OCI-LY3 (cell line): ENCODE measurements at regions not wholly inside any gene's neighbourhood (a gene's known extent, or its start where the extent isn't known, plus 50 kb on each side); places are given as distances from the start of the nearest gene placed in this dataset.

Source experiments
- H2AFZ ChIP-seq: fragments of 200-600, 300-600 bp; shearing (Covaris generic); 2 replicates; pipeline ENCODE4 v1.6.0; 2014; ENCODE audit warnings: antibody characterized with exemption, low read depth, low read length
- H3K27ac ChIP-seq: fragments of 200-600, 300-600 bp; sonication (generic); 2 replicates; pipeline ENCODE4 v1.5.1; 2014; ENCODE audit warnings: mild to moderate bottlenecking, low read length, moderate library complexity, mixed read lengths
- H3K27me3 ChIP-seq: fragments of 200-600, 300-600 bp; sonication (generic); 2 replicates; pipeline ENCODE4 v1.6.1; 2014; ENCODE audit warnings: low read depth, low read length, mixed read lengths
- H3K36me3 ChIP-seq: fragments of 200-600, 300-600 bp; sonication (generic); replicated peaks from 2 replicates; pipeline ENCODE3; 2014; ENCODE audit warnings: low read depth, low read length, mixed read lengths
- H3K4me1 ChIP-seq: fragments of 300-600, 200-600 bp; sonication (generic); 2 replicates; pipeline ENCODE4 v1.6.1; 2014; ENCODE audit warnings: low read length, mixed read lengths
- H3K4me2 ChIP-seq: fragments of 200-600, 300-600 bp; sonication (generic); 2 replicates; pipeline ENCODE4 v1.6.1; 2014; ENCODE audit warnings: low read length, mixed read lengths
- H3K4me3 ChIP-seq: fragments of 300-600, 200-600 bp; sonication (generic); 2 replicates; pipeline ENCODE4 v1.5.1; 2014; ENCODE audit warnings: antibody characterized with exemption, mild to moderate bottlenecking, low read length, moderate library complexity
- H3K79me2 ChIP-seq: fragments of 300-600, 200-600 bp; shearing (Covaris generic); 2 replicates; pipeline ENCODE4 v1.6.1; 2014; ENCODE audit warnings: mild to moderate bottlenecking, low read length, mixed read lengths
- H3K9ac ChIP-seq: fragments of 300-600, 200-600 bp; shearing (Covaris generic); 2 replicates; pipeline ENCODE4 v1.6.0; 2014; ENCODE audit warnings: mild to moderate bottlenecking, low read length, moderate library complexity
- H3K9me3 ChIP-seq: fragments of 200-600, 300-600 bp; shearing (Covaris generic); 2 replicates; pipeline ENCODE4 v1.6.1; 2014; ENCODE audit warnings: low read length, mixed read lengths; ENCODE audit not compliant: insufficient read depth
- H4K20me1 ChIP-seq: fragments of 200-600, 300-600 bp; sonication (generic); 2 replicates; pipeline ENCODE4 v1.6.1; 2016; ENCODE audit warnings: low read length, mixed read lengths; ENCODE audit not compliant: insufficient read depth
- EZH2phosphoT487 ChIP-seq: fragments of 200-600 bp; shearing (Covaris generic); IDR thresholded peaks from 2 replicates; pipeline ENCODE4 v1.6.1; 2018; ENCODE audit warnings: antibody characterized with exemption, mixed run types, low read depth
- TF ChIP-seq, protein P1 (sequence below): fragments of 200-600, 300-600 bp; sonication (generic); IDR thresholded peaks from 2 replicates; pipeline ENCODE4 v1.5.1; 2014; ENCODE audit warnings: antibody characterized with exemption, low read length, low read depth

- H3K4me3 ChIP-seq: no peak overlapping the region
- H3K36me3 ChIP-seq: no peaks in the 10 kb centered on the region
- TF ChIP-seq EZH2phosphoT487: no peak
- TF ChIP-seq, protein P1, sequence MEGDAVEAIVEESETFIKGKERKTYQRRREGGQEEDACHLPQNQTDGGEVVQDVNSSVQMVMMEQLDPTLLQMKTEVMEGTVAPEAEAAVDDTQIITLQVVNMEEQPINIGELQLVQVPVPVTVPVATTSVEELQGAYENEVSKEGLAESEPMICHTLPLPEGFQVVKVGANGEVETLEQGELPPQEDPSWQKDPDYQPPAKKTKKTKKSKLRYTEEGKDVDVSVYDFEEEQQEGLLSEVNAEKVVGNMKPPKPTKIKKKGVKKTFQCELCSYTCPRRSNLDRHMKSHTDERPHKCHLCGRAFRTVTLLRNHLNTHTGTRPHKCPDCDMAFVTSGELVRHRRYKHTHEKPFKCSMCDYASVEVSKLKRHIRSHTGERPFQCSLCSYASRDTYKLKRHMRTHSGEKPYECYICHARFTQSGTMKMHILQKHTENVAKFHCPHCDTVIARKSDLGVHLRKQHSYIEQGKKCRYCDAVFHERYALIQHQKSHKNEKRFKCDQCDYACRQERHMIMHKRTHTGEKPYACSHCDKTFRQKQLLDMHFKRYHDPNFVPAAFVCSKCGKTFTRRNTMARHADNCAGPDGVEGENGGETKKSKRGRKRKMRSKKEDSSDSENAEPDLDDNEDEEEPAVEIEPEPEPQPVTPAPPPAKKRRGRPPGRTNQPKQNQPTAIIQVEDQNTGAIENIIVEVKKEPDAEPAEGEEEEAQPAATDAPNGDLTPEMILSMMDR: no peak
- H3K79me2 ChIP-seq: no peaks in the 10 kb centered on the region
- no peak overlapping the region for H3K27ac ChIP-seq
- H3K9me3 ChIP-seq: no peaks in the 10 kb centered on the region
- H3K27me3 ChIP-seq: no peaks in the 10 kb centered on the region
- H3K9ac ChIP-seq: no peak overlapping the region
- no peaks in the 10 kb centered on the region for H4K20me1 ChIP-seq
- no peak overlapping the region for H2AFZ ChIP-seq
- H3K4me1 ChIP-seq: no peaks in the 10 kb centered on the region
- no peak overlapping the region for H3K4me2 ChIP-seq
Measured at GRCh38 chr9:88191456-88191855, 53.2 kb upstream of the SPATA31C2 start.

GRCh38 chr9:88189371-88189770 is 51.1 kb upstream of the SPATA31C2 start:
- H3K27ac ChIP-seq: no peak overlapping the region

More at GRCh38 chr9:88189371-88189770, 51.1 kb upstream of the SPATA31C2 start:
- Histone ChIP-seq H3K4me2 (no peak overlapping the region), H3K4me3 (no peak overlapping the region), H4K20me1 (no peaks in the 10 kb centered on the region), H3K36me3 (no peaks in the 10 kb centered on the region), H3K79me2 (no peaks in the 10 kb centered on the region), H2AFZ (no peak overlapping the region), H3K27me3 (no peaks in the 10 kb centered on the region), H3K9me3 (no peaks in the 10 kb centered on the region), H3K9ac (no peak overlapping the region), H3K4me1 (no peaks in the 10 kb centered on the region)
- TF ChIP-seq, protein P1: no peak
- no peak for TF ChIP-seq EZH2phosphoT487
